ENCODE measurements at regions not wholly inside any gene's neighbourhood (a gene's known extent, or its start where the extent isn't known, plus 50 kb on each side); places are given as distances from the start of the nearest gene placed in this dataset.
A peak's percentile ranks its signal among the peaks of the same experiment; 100 is the strongest.
"Not testable (repeated sequence)": the region's sequence is repeated elsewhere in the genome, so short reads cannot be mapped to it uniquely, and the experiment has no call there.

GRCh38 chr4:124980276-124980752 lies 267.8 kb upstream of the ANKRD50 start:
- Mint-ChIP-seq H3K36me3 (no peaks in the 10 kb centered on the region), H3K4me3 (no peak overlapping the region), H3K9me3 (peaks cover 0 to 4% (median 0%) of the 10 kb centered on the region in 7 donors), H3K27me3 (ENCODE audit: low read depth in 3 of 3) (no peaks in the 10 kb centered on the region), H3K27ac (peak overlapping the region in 1 of 7 donors; percentile 1), H3K4me1 (no peaks in the 10 kb centered on the region)
- Histone ChIP-seq H3K9me3 (replicated peaks in 1 of 2; ENCODE audit: control insufficient read depth in 1 of 2, insufficient read depth in 1 of 2, low read length in 2 of 2) (no peaks in the 10 kb centered on the region), H2AFZ (ENCODE audit: insufficient read depth, low read depth, low read length, poor library complexity, severe bottlenecking) (no peak overlapping the region), H3K36me3 (replicated peaks in 1 of 2; ENCODE audit: control insufficient read depth in 1 of 2, insufficient read depth in 2 of 2, low read length in 2 of 2) (no peaks in the 10 kb centered on the region), H3K27ac (ENCODE audit: low read depth in 1 of 2, low read length in 2 of 2) (no peak overlapping the region), H4K20me1 (ENCODE audit: insufficient read depth, low read length) (no peaks in the 10 kb centered on the region), H3K4me1 (ENCODE audit: control insufficient read depth in 1 of 2, insufficient read depth in 2 of 2, low read length in 2 of 2) (no peaks in the 10 kb centered on the region), H3K4me2 (replicated peaks; ENCODE audit: extremely low read depth, low read length, poor library complexity, severe bottlenecking) (no peak overlapping the region), H3K27me3 (ENCODE audit: control insufficient read depth in 2 of 2, insufficient read depth in 2 of 2, low read length in 2 of 2) (no peaks in the 10 kb centered on the region), H3K79me2 (ENCODE audit: insufficient read depth, low read length) (no peaks in the 10 kb centered on the region), H3K4me3 (replicated peaks in 1 of 3; ENCODE audit: low read depth in 2 of 3, low read length in 3 of 3) (no peak overlapping the region), H3K9ac (ENCODE audit: insufficient read depth, low read length, poor library complexity, severe bottlenecking) (no peak overlapping the region)
- no peak for DNase-seq
- no peak for TF ChIP-seq CTCF (IDR thresholded peaks at IDR 0.05)
- intact Hi-C loops (cut with micrococcal nuclease): no loop called here
- 100% methylated on average over 2 of the region's 4 CpGs for WGBS (ENCODE audit: insufficient coverage)

GRCh38 chr4:124978536-124978935 lies 266.0 kb upstream of the ANKRD50 start:
- H3K27me3 Mint-ChIP-seq (ENCODE audit: low read depth in 3 of 3); H3K9me3 ChIP-seq (replicated peaks in 1 of 2; ENCODE audit: control insufficient read depth in 1 of 2, insufficient read depth in 1 of 2, low read length in 2 of 2); H3K4me1 ChIP-seq (ENCODE audit: control insufficient read depth in 1 of 2, insufficient read depth in 2 of 2, low read length in 2 of 2); H3K27me3 ChIP-seq (ENCODE audit: control insufficient read depth in 2 of 2, insufficient read depth in 2 of 2, low read length in 2 of 2); H3K9ac ChIP-seq (ENCODE audit: insufficient read depth, low read length, poor library complexity, severe bottlenecking); H3K4me1 Mint-ChIP-seq; H4K20me1 ChIP-seq (ENCODE audit: insufficient read depth, low read length); H3K4me2 ChIP-seq (replicated peaks; ENCODE audit: extremely low read depth, low read length, poor library complexity, severe bottlenecking); H3K4me3 ChIP-seq (replicated peaks in 1 of 3; ENCODE audit: low read depth in 2 of 3, low read length in 3 of 3); H3K79me2 ChIP-seq (ENCODE audit: insufficient read depth, low read length); H3K27ac ChIP-seq (ENCODE audit: low read depth in 1 of 2, low read length in 2 of 2); H3K36me3 Mint-ChIP-seq; H3K27ac Mint-ChIP-seq; H3K36me3 ChIP-seq (replicated peaks in 1 of 2; ENCODE audit: control insufficient read depth in 1 of 2, insufficient read depth in 2 of 2, low read length in 2 of 2); DNase-seq; H2AFZ ChIP-seq (ENCODE audit: insufficient read depth, low read depth, low read length, poor library complexity, severe bottlenecking); H3K9me3 Mint-ChIP-seq; H3K4me3 Mint-ChIP-seq; intact Hi-C loops (cut with micrococcal nuclease): not testable (repeated sequence)
- no CpG with 5 or more reads among the region's 1 CpG for WGBS (ENCODE audit: insufficient coverage)
